HG02642 (cell line): ENCODE measurements at regions not wholly inside any gene's neighbourhood (a gene's known extent, or its start where the extent isn't known, plus 50 kb on each side); places are given as distances from the start of the nearest gene placed in this dataset.
"Not testable (repeated sequence)": the region's sequence is repeated elsewhere in the genome, so short reads cannot be mapped to it uniquely, and the experiment has no call there.

Source experiments
- ATAC-seq: cut with Tn5 transposase; IDR thresholded peaks from one replicate; pipeline ENCODE4 v1.9.1; 2021; ENCODE audit warnings: mild to moderate bottlenecking; ENCODE audit not compliant: unreplicated experiment, poor library complexity

DNA sequence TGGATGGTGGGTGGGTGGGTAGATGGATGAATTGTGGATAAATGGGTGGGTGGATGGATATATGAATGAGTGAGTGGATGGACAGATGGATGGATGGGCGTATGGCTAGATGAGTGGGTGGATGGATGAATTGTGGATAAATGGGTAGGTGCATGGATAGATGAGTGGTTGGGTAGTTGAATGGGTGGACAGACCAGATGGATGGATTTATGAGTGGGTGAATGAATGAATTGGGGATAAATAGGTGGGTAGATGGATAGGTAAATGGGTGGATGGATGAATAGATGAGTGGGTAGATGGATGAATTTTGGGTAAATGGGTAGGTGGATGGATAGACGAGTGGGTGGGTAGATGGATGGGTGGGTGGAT is 108.7 kb downstream of the NPIPB11 start:
- ATAC-seq, result not testable (repeated sequence)

DNA sequence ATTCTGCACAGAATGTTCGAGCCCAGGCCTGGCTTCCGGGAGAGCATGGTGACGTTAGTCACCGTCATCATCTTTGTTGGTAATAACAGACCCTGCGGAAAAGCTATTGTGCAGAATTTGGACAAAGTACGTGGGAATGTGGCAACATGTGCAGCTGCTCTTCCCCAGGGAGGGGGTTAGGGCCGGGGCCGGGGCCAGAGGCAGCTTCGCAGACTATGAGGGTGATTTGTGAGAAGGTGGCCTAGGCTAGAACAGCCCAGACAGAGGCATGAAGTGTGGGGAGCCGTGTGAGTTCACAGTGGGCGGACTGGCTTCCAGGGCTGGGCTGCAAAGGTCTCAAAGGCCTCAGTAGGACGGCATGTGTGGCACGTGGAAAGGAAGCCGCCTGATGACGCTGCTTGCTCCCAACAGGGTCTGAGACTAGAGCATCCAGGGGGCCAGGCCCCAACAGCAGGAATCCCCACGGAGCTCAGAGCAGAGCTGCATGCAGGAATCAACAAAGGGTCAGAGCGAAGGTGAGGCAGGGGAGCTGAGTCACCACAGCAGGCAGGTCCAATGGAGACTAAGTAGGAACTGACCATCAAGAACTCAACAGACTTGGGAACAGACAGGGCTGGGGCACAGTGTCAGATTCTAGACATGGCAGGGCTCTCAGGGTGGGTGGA is 109.2 kb downstream of the NPIPB11 start:
- not testable (repeated sequence) for ATAC-seq

DNA sequence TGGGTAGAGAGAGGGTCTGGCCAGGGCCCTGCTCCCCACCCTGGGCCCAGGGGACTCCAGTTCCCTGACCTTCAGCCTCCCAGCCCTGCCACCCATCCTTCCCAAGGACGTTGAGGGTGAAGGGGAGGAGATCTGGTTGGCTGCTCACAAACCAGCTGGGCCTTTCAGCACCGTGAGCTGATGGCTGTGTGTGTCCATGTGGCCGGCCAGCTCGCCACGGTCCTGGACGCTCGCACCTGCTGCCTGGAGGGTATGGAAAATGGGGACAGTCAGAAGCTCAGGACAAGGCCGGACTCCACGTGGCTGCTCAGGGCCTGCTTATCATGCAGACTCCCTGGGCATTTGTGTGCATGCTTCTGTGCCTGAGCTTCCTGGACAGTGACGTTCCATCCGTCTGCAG is 110.3 kb downstream of the NPIPB11 start:
- ATAC-seq, result not testable (repeated sequence)

- not testable (repeated sequence) for ATAC-seq
These were observed 111.3 kb downstream of the NPIPB11 start for GRCh38 chr16:29294951-29295795.

DNA sequence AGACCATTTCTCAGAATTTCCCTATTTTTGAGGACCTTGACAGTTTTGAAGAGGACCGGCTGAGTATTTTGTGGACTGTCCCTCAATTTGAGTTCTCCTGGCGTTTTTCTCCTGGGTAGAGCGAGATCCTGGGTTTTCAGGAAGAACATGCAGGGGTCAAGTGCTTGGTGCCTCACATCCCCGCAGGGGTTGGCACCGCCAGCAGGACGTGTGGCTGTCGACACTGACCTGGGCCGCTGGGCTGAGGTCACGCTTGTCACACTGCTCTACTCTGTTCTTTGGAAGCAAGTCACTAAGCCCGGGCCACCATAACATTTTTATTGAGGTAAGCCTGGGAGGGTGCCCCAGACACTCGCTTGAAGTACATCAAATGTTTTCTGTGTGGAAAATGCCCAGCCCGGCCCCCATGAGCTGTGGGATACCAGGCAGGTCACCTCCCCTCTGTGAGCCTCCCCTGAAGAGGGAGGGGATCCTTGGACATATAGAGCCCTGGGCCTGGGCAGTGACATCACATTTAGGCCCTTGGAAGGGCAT is 112.0 kb downstream of the NPIPB11 start:
- not testable (repeated sequence) for ATAC-seq

DNA sequence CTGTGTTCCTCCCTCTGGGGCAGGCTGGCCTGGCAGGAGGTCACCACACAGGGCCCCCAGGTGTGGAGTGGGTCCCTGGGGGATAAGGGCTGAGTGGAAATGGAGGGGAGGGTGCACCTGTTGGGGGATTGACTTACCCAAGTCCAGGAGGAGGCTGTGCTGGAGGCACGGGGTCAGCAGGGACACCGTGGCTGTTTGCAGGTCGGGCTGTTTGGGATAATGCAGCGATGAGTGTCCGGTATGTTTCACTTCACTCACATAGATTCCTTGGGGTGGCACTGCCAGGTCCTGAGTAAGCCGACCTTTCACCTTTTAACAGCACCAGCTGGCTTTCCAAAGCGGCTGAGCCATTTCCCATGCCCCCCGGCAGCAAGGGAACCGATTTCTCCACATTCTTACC is 113.0 kb downstream of the NPIPB11 start:
- ATAC-seq, result not testable (repeated sequence)

DNA sequence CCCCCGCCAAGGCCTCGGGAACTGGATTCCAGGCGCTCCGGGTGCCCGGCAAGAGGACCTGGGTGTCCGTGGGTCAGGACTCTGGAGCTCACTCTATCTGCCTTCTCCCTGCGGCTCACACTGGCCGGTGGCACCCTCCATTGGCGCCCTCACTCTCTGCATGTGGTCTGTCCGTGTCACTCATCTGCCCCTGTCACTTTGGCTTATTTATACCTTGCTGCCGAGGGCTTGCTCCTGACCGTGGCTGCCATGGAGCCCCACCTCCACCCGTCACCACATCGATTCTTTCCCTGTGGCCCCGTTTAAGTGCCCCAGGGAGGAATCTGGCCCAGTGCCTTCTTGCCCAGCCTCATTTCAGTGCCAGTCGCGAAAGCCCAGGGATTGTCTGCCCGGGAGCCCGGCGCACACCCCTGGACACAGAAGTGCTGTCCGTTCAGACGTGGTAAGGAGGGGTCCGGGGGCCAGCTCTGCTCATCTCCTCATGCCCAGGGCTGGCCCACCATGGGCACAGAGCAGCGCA is 113.5 kb downstream of the NPIPB11 start:
- ATAC-seq, result not testable (repeated sequence)

DNA sequence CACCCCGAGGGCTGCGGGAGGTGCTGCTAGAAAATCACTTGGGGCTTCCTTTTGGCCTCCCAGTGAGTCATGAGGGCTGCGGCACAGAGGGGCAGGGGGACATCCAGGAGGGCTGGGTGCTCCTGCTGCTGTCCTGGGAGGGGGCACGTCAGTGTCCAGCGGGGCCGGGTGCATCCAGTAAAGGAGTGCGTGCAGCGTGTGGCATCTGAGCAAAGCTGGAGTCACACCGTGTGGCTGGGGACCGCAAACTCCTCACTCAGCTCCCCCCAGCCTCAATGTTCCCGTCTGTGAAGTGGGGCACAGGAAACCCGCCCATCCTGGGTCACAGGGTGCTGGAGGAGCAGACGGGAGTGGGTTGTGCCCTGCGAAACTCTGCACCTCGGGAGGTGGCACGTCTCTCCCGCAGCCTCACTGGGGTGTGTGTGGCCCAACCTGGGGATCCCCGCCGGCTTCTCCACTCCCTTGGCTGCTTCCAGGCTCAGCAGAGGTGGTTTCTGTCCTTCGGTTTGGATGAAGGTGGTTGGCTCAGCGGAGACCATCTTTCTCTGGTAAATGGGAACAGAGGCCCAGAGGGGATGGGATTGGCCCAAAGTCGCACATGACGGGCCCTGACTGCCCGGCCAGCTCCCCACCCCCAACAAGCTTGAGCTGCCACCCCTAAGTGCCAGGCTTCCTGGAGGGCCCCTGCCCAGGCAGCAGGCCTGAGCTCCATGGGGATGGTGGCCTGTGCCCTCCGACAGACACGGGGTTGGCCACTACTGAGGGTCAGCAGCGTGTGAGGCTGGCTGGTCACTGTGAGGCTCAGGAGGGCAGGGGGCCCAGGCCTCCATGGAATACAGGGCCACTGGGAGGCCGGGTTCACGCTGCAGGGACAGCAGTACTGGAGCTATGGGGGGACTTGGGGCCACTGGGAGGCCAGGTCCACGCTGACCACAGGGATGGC is 114.9 kb downstream of the NPIPB11 start:
- not testable (repeated sequence) for ATAC-seq

DNA sequence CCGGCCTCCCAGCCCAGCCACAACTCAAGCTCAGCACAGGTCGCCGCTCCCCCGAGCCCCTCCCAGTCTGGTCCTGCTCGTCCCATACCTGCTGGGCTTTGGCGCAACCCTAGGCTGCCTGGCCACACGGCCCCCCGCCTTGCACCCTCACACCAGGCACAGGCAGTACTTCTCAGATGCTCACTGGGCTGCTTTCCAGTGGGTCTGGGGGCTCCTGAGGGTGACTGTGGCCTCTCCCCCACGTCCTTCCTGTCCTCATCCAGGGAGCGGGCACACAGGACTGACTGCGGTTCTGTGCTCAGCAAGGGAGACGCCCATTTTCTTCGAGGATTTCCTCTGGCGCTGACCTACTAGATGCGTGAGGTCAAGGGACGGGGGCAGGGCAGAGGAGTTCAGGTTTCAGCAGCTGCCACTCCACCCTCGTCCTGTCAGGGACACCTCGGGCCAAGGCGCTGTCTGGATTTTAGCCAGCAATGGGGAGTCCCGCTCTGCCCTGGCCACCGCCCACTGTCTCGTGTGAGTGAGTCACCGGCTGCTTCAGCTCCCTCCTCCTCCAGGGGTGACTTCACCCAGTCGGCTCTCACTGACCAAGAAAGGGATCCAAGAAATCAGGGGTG is 115.8 kb downstream of the NPIPB11 start:
- ATAC-seq, result peak; percentile 76

DNA sequence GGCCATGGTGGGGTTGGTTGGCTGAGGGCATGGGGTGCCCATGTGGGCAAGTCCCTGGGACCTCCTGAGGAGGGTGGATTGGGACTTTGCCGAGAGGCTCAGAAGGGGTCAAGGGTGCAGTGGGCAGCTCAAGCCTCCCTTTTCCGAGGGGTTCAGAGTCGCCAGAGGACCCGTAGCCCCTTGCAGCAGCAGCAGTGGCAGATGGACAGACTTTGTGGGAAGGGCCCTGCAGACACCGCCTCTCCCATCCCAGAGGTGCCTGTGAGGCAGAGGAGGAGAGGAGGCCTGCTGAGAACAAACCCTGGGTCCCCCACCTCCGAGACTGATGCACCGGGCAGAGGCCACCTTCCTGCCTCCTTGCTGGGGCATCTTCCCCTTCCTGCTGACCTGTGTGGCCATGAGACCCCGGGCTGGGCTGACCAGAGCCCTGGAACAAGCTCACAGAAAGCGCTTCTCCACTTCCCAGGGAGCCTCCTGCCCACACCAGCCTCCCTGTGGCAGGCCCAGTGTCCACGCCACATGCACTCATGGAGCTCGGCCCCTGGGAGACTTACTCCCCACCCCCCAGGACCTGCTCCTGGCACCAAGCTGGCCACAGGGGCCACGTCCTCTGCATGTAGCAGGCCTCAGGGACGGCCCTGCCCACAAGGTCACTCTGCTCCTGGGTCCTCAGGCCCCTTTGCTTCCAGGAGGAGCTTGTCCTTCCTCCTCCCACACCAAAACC is 116.8 kb downstream of the NPIPB11 start:
- not testable (repeated sequence) for ATAC-seq

DNA sequence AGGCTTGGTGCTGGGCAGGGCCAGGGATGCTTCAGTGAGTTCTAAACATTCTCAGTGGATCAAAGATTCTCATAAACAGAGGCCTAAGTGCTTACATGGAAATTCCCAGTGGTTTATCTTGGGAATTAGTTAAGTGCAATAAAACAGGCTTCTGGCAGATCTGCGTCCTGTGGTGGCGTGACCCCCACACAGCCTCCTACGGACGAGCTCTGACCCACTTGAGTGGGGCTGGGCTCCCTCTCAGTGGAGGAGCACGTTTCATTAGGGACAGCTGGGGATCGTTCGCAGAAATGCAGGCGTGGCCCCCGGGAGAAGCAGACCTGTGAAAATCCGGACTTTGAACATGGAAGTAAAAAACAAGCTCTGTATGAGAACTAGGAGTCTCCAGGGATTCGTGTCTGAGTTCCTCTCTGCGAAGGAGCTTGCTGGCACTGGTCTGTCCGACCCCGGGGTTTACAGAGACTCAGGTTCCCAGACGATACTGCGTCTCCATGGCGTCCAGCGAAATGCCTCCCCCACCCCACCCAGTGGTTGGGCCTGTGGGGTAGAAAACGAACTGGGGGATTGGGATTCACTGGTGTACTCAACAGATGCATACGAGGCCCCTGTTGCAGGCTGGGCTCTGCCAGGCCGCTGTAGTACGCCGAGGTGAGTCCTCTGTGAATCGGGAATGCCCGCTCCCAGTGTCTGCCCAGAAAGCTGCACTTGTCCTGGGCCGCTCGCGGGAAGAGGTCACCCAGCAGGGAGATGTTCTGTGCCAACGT is 117.6 kb downstream of the NPIPB11 start:
- ATAC-seq, result not testable (repeated sequence)

- not testable (repeated sequence) for ATAC-seq
These were observed 118.5 kb downstream of the NPIPB11 start for GRCh38 chr16:29287871-29288535.

DNA sequence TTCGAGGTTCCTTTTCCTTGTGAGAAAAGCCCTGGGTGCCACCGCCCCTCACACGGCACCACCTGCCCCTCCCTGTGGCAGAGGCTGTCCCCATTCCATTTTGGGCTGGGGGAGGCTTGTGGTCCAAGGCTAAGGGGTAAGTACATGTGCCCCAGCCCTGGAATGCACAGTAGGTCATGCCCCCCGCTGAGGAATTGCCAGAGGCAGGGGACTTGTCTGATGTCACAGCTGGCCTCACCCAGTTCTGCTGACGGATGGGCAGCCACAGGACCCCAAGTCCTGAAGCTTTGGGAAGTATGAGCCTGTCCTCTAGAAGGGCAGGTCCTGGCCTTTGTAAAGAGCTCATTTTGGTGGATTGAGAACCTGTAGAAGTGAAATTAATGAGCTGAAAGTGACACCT is 119.3 kb downstream of the NPIPB11 start:
- not testable (repeated sequence) for ATAC-seq

GRCh38 chr16:29286796-29287195 is 119.7 kb downstream of the NPIPB11 start:
- ATAC-seq, result not testable (repeated sequence)

GRCh38 chr16:29286161-29286560 is 120.3 kb downstream of the NPIPB11 start:
- ATAC-seq, result not testable (repeated sequence)

DNA sequence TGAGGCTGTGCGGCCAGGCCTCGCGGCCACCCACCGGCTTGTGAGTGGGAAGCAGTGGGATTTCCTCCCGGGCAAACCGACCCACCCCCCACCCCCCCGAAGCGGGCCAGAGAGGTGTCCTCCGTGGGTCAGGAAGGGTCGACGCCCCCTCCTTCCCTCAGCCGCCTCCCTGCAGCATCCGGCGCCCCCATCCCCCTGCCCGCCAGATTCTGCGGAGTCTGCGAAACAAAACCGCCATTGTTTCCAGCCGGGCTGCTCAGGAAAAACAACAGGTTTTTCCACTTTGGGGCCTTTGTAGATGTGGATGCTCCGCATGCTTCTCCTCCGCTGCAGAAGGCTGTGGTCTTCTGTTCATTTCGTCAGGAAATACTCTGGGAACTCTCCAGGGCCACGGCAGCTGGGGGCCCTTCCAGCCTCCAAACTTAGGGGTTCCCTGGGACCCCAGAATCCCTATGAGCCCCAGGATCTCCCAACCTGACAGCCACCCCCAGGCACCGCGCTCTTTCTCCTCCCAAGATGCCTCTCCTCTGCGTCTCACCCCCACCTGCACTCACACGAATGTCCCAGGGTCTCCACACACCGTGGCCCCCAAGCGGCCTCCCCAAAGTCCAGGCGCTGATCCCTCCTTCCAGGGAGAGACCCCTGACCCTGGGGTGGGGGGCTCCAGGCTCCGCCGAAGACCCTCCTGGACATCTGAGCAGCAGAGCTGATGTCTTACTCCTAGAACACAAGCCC is 121.2 kb downstream of the NPIPB11 start:
- ATAC-seq, result not testable (repeated sequence)

- not testable (repeated sequence) for ATAC-seq
These were observed 121.8 kb downstream of the NPIPB11 start for GRCh38 chr16:29284723-29285122.
